ENCODE measurements at regions not wholly inside any gene's neighbourhood (a gene's known extent, or its start where the extent isn't known, plus 50 kb on each side); places are given as distances from the start of the nearest gene placed in this dataset.

DNA sequence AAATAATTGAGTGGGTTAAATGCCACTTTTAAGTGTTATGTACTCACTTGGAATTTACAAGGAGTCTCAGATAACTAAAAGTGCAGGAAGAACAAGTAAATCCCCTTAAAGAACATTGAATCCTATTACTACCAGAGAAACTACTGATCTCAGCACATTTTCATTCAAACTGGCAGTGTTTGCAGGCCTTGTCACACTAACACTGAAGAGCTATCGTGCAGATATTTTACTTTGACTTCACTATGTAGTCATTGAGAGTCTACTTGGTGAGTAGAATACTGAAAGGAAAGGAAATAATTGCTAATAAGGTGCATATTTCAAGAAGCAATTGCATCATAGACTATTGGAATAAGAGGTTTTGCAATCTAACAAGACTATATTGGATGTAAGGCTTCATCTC, 721.4 kb upstream of the CBLB start:
- TF ChIP-seq, protein P1, sequence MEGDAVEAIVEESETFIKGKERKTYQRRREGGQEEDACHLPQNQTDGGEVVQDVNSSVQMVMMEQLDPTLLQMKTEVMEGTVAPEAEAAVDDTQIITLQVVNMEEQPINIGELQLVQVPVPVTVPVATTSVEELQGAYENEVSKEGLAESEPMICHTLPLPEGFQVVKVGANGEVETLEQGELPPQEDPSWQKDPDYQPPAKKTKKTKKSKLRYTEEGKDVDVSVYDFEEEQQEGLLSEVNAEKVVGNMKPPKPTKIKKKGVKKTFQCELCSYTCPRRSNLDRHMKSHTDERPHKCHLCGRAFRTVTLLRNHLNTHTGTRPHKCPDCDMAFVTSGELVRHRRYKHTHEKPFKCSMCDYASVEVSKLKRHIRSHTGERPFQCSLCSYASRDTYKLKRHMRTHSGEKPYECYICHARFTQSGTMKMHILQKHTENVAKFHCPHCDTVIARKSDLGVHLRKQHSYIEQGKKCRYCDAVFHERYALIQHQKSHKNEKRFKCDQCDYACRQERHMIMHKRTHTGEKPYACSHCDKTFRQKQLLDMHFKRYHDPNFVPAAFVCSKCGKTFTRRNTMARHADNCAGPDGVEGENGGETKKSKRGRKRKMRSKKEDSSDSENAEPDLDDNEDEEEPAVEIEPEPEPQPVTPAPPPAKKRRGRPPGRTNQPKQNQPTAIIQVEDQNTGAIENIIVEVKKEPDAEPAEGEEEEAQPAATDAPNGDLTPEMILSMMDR (IDR thresholded peaks at IDR 0.05; ENCODE audit: poor library complexity) = no peak
- TF ChIP-seq EZH2 (IDR thresholded peaks at IDR 0.05; ENCODE audit: borderline replicate concordance) (no peak), EZH2phosphoT487 (IDR thresholded peaks at IDR 0.05; ENCODE audit: low read depth, severe bottlenecking, unreplicated experiment) (no peak)
